GM10847 (cell line): ENCODE measurements at regions not wholly inside any gene's neighbourhood (a gene's known extent, or its start where the extent isn't known, plus 50 kb on each side); places are given as distances from the start of the nearest gene placed in this dataset.

Experiments
- POLR2A ChIP-seq: IDR thresholded peaks from 2 replicates; pipeline ENCODE4 v1.6.1; 2011; ENCODE audit not compliant: insufficient read length; ENCODE audit errors: extremely low read depth

- no peak for TF ChIP-seq POLR2A
Observed at GRCh38 chr12:90280033-90280432, 571.4 kb upstream of the ATP2B1 start.

- TF ChIP-seq POLR2A, result no peak
Observed at GRCh38 chr12:90275088-90275487, 566.5 kb upstream of the ATP2B1 start.

- no peak for TF ChIP-seq POLR2A
Observed at GRCh38 chr12:90274407-90274806, 565.8 kb upstream of the ATP2B1 start.

- TF ChIP-seq POLR2A, result no peak
Observed at GRCh38 chr12:90268574-90268973, 559.9 kb upstream of the ATP2B1 start.

- no peak for TF ChIP-seq POLR2A
Observed at GRCh38 chr12:90262251-90262650, 553.6 kb upstream of the ATP2B1 start.

- no peak for TF ChIP-seq POLR2A
Observed at GRCh38 chr12:90261283-90261682, 552.6 kb upstream of the ATP2B1 start.

- TF ChIP-seq POLR2A, result no peak
Observed at GRCh38 chr12:90260136-90260535, 551.5 kb upstream of the ATP2B1 start.

GRCh38 chr12:90257927-90258624 is 549.4 kb upstream of the ATP2B1 start:
- no peak for TF ChIP-seq POLR2A

- no peak for TF ChIP-seq POLR2A
Observed at GRCh38 chr12:90254796-90255195, 546.2 kb upstream of the ATP2B1 start.

GRCh38 chr12:90253674-90254181 is 545.1 kb upstream of the ATP2B1 start:
- no peak for TF ChIP-seq POLR2A

- TF ChIP-seq POLR2A, result no peak
Observed at GRCh38 chr12:90253136-90253535, 544.5 kb upstream of the ATP2B1 start.

GRCh38 chr12:90250766-90251165 is 542.1 kb upstream of the ATP2B1 start:
- no peak for TF ChIP-seq POLR2A

- no peak for TF ChIP-seq POLR2A
Observed at GRCh38 chr12:90250042-90250441, 541.4 kb upstream of the ATP2B1 start.

- TF ChIP-seq POLR2A, result no peak
Observed at GRCh38 chr12:90246688-90247087, 538.0 kb upstream of the ATP2B1 start.

GRCh38 chr12:90245391-90245790 is 536.8 kb upstream of the ATP2B1 start:
- no peak for TF ChIP-seq POLR2A

GRCh38 chr12:90244232-90244631 is 535.6 kb upstream of the ATP2B1 start:
- no peak for TF ChIP-seq POLR2A

- no peak for TF ChIP-seq POLR2A
Observed at GRCh38 chr12:90243211-90243610, 534.6 kb upstream of the ATP2B1 start.
